ENCODE measurements at regions not wholly inside any gene's neighbourhood (a gene's known extent, or its start where the extent isn't known, plus 50 kb on each side); places are given as distances from the start of the nearest gene placed in this dataset.

DNA sequence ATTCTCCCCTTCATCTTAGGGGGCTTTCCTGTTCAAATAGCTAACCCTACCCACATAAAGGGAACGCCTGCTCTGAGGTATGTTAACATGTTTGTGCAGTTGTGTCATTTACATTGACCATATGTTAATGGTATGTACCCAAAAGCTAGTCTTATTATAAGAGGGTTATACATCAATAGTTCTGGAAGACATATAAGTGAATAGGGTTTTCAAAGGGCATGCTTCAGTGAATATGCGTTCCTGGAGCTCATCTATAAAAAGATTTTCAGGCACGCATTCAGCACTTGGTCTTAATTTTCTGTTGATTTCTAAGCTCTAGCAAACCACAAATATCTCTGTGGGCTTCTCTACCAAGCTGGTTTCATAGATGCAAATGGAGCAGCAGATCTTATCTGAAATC is 766.1 kb downstream of the IRX1 start:
- TF ChIP-seq, protein P1, sequence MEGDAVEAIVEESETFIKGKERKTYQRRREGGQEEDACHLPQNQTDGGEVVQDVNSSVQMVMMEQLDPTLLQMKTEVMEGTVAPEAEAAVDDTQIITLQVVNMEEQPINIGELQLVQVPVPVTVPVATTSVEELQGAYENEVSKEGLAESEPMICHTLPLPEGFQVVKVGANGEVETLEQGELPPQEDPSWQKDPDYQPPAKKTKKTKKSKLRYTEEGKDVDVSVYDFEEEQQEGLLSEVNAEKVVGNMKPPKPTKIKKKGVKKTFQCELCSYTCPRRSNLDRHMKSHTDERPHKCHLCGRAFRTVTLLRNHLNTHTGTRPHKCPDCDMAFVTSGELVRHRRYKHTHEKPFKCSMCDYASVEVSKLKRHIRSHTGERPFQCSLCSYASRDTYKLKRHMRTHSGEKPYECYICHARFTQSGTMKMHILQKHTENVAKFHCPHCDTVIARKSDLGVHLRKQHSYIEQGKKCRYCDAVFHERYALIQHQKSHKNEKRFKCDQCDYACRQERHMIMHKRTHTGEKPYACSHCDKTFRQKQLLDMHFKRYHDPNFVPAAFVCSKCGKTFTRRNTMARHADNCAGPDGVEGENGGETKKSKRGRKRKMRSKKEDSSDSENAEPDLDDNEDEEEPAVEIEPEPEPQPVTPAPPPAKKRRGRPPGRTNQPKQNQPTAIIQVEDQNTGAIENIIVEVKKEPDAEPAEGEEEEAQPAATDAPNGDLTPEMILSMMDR (IDR thresholded peaks at IDR 0.05; ENCODE audit: borderline replicate concordance, extremely low read depth, insufficient read depth), result no peak
- H3K4me1 ChIP-seq (ENCODE audit: control insufficient read depth in 2 of 3, insufficient read depth in 2 of 3, low read depth in 1 of 3, low read length in 3 of 3), result no peaks in the 10 kb centered on the region
- no peaks in the 10 kb centered on the region for H3K36me3 ChIP-seq (ENCODE audit: control insufficient read depth in 2 of 3, insufficient read depth in 3 of 3, low read length in 3 of 3)
- no peaks in the 10 kb centered on the region for H3K27me3 ChIP-seq (ENCODE audit: control insufficient read depth, insufficient read depth, low read length)
- no peaks in the 10 kb centered on the region for H3K9me3 ChIP-seq (ENCODE audit: control insufficient read depth in 2 of 3, insufficient read depth in 1 of 3, low read length in 3 of 3)
- no peak overlapping the region for H3K9ac ChIP-seq (ENCODE audit: low read length in 3 of 3)
- no peak overlapping the region for H3K4me3 ChIP-seq (ENCODE audit: low read length in 3 of 3)
- intact Hi-C loops (cut with DNase I), result no loop called here
- DNase-seq (no peak), FAIRE-seq (no peak)
- H3K27ac ChIP-seq (ENCODE audit: low read depth in 2 of 2, low read length in 2 of 2), result no peak overlapping the region

DNA sequence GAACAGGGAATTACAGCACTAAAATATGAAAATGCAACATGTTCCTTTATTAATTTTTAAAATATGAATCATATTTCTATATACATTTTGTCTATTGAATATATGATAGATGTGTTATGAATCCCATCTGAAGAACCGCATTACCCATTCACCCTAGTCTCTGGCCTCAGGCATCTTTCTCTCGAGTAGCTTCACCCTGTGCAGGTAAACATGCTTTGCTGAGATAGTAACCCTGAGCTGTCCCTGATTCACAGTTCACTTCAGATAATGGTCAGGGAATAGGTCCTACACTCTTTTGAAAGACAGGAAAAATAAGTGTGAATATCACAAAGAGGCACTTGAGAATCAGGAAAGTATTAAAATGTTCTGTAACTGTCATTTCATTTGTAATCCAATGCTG is 766.8 kb downstream of the IRX1 start:
- H3K36me3 ChIP-seq (ENCODE audit: control insufficient read depth in 2 of 3, insufficient read depth in 3 of 3, low read length in 3 of 3), result no peaks in the 10 kb centered on the region
- H3K9ac ChIP-seq (ENCODE audit: low read length in 3 of 3), result no peak overlapping the region
- H3K27ac ChIP-seq (ENCODE audit: low read depth in 2 of 2, low read length in 2 of 2), result no peak overlapping the region
- H3K4me3 ChIP-seq (ENCODE audit: low read length in 3 of 3), result no peak overlapping the region
- no peaks in the 10 kb centered on the region for H3K4me1 ChIP-seq (ENCODE audit: control insufficient read depth in 2 of 3, insufficient read depth in 2 of 3, low read depth in 1 of 3, low read length in 3 of 3)
- no peak for FAIRE-seq
- intact Hi-C loops (cut with DNase I), result no loop called here
- TF ChIP-seq, protein P1 (IDR thresholded peaks at IDR 0.05; ENCODE audit: borderline replicate concordance, extremely low read depth, insufficient read depth), result no peak
- no peak for DNase-seq
- H3K27me3 ChIP-seq (ENCODE audit: control insufficient read depth, insufficient read depth, low read length), result no peaks in the 10 kb centered on the region
- no peaks in the 10 kb centered on the region for H3K9me3 ChIP-seq (ENCODE audit: control insufficient read depth in 2 of 3, insufficient read depth in 1 of 3, low read length in 3 of 3)

DNA sequence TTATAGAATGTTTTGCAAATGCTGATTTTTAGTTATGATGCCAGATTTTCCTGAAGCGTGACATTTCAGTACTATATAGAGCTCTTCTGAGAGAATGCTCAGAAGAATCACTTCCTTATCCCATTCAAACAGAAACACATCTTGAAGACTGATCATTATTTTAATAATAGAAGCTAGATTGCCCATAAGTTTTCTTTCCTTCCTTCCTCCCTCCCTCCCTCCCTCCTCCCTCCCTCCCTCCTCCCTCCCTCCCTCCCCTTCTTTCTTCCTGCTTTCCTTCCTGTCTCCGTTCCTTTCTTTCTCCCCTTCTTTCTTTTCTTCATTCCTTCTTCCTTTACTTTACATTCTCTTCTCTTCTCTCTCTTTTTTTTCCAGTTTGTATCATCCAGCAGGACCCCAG is 767.4 kb downstream of the IRX1 start:
- H3K9me3 ChIP-seq (ENCODE audit: control insufficient read depth in 2 of 3, insufficient read depth in 1 of 3, low read length in 3 of 3), result no peaks in the 10 kb centered on the region
- FAIRE-seq (no peak), DNase-seq (no peak)
- no peaks in the 10 kb centered on the region for H3K4me1 ChIP-seq (ENCODE audit: control insufficient read depth in 2 of 3, insufficient read depth in 2 of 3, low read depth in 1 of 3, low read length in 3 of 3)
- no peaks in the 10 kb centered on the region for H3K27me3 ChIP-seq (ENCODE audit: control insufficient read depth, insufficient read depth, low read length)
- no peak overlapping the region for H3K4me3 ChIP-seq (ENCODE audit: low read length in 3 of 3)
- intact Hi-C loops (cut with DNase I), result no loop called here
- no peaks in the 10 kb centered on the region for H3K36me3 ChIP-seq (ENCODE audit: control insufficient read depth in 2 of 3, insufficient read depth in 3 of 3, low read length in 3 of 3)
- no peak overlapping the region for H3K9ac ChIP-seq (ENCODE audit: low read length in 3 of 3)
- H3K27ac ChIP-seq (ENCODE audit: low read depth in 2 of 2, low read length in 2 of 2), result no peak overlapping the region
- TF ChIP-seq, protein P1 (IDR thresholded peaks at IDR 0.05; ENCODE audit: borderline replicate concordance, extremely low read depth, insufficient read depth), result no peak

DNA sequence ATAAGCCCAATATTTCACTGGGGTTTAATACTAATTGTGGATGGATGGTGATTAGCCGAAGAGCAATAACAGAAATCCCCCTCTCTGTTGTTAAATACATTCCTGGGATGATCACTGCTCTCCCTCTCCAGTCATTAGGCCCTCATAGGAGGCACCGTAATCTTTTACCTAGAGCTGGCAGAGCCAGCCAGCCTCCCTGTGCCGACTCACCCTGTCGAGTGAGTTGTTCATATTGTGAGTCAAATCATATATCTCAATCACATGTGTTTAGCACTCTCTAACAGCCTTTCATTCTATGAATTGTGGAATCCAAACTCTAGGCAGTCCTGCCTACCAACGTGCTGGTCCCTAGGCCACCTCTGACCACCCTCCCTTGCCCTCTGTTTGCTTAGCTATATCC is 771.0 kb downstream of the IRX1 start:
- H3K36me3 ChIP-seq (ENCODE audit: control insufficient read depth in 2 of 3, insufficient read depth in 3 of 3, low read length in 3 of 3), result no peaks in the 10 kb centered on the region
- H3K9ac ChIP-seq (ENCODE audit: low read length in 3 of 3), result no peak overlapping the region
- H3K4me3 ChIP-seq (ENCODE audit: low read length in 3 of 3), result no peak overlapping the region
- no peaks in the 10 kb centered on the region for H3K27me3 ChIP-seq (ENCODE audit: control insufficient read depth, insufficient read depth, low read length)
- intact Hi-C loops (cut with DNase I), result no loop called here
- TF ChIP-seq, protein P1 (IDR thresholded peaks at IDR 0.05; ENCODE audit: borderline replicate concordance, extremely low read depth, insufficient read depth), result no peak
- no peaks in the 10 kb centered on the region for H3K9me3 ChIP-seq (ENCODE audit: control insufficient read depth in 2 of 3, insufficient read depth in 1 of 3, low read length in 3 of 3)
- no peaks in the 10 kb centered on the region for H3K4me1 ChIP-seq (ENCODE audit: control insufficient read depth in 2 of 3, insufficient read depth in 2 of 3, low read depth in 1 of 3, low read length in 3 of 3)
- no peak for FAIRE-seq
- no peak for DNase-seq
- H3K27ac ChIP-seq (ENCODE audit: low read depth in 2 of 2, low read length in 2 of 2), result no peak overlapping the region

Measured in kidney (tissue), 13 donors.